Coronary artery (tissue), 2 donors: ENCODE measurements at regions not wholly inside any gene's neighbourhood (a gene's known extent, or its start where the extent isn't known, plus 50 kb on each side); places are given as distances from the start of the nearest gene placed in this dataset.
"Not testable (repeated sequence)": the region's sequence is repeated elsewhere in the genome, so short reads cannot be mapped to it uniquely, and the experiment has no call there.

Source experiments
- DNase-seq: peaks from one replicate; pipeline ENCODE4 v3.0.0-alpha.2; 2017; ENCODE audit warnings: low spot score
- H3K27ac ChIP-seq, 2 donors: fragments of 200-600 bp; sonication (generic); one replicate each; pipeline ENCODE4 v1.5.1; 2016 to 2019
- H3K4me3 ChIP-seq: fragments of 200-600 bp; sonication (generic); 2 replicates; pipeline ENCODE4 v1.5.1; 2016; ENCODE audit warnings: mild to moderate bottlenecking, moderate library complexity
- CTCF ChIP-seq: fragments of 200-600 bp; sonication (generic); IDR thresholded peaks from one replicate; pipeline ENCODE4 v1.5.1; 2019; ENCODE audit warnings: antibody characterized with exemption

- H3K4me3 ChIP-seq: no peak overlapping the region
- no peak for DNase-seq
- H3K27ac ChIP-seq: no peak overlapping the region
- TF ChIP-seq CTCF: no peak
Observed at GRCh38 chrX:1802912-1803311, 188.1 kb downstream of the ASMT start.

GRCh38 chrX:1803741-1804140, 188.9 kb downstream of the ASMT start:
- no peak for TF ChIP-seq CTCF
- H3K4me3 ChIP-seq: no peak overlapping the region

GRCh38 chrX:1807301-1807731, 192.5 kb downstream of the ASMT start:
- no peak for DNase-seq
- H3K4me3 ChIP-seq: no peak overlapping the region
- no peak for TF ChIP-seq CTCF
- no peak overlapping the region for H3K27ac ChIP-seq

More at GRCh38 chrX:1803741-1804140, 188.9 kb downstream of the ASMT start:
- DNase-seq: no peak
- H3K27ac ChIP-seq: no peak overlapping the region

GRCh38 chrX:1809581-1809980, 194.7 kb downstream of the ASMT start:
- no peak for DNase-seq
- no peak for TF ChIP-seq CTCF
- Histone ChIP-seq H3K4me3 (no peak overlapping the region), H3K27ac (no peak overlapping the region)

GRCh38 chrX:1813809-1814208, 198.9 kb downstream of the ASMT start:
- H3K27ac ChIP-seq: no peak overlapping the region
- no peak for DNase-seq
- TF ChIP-seq CTCF: no peak
- H3K4me3 ChIP-seq: no peak overlapping the region

- TF ChIP-seq CTCF: no peak
- Histone ChIP-seq H3K4me3 (no peak overlapping the region), H3K27ac (no peak overlapping the region)
- DNase-seq: no peak
Observed at GRCh38 chrX:1815456-1816175, 200.8 kb downstream of the ASMT start.

- H3K27ac ChIP-seq, H3K4me3 ChIP-seq, DNase-seq: not testable (repeated sequence)
Observed at GRCh38 chrX:1816387-1816982, 201.6 kb downstream of the ASMT start.
